NCI-H1694 (cell line): ENCODE measurements at regions not wholly inside any gene's neighbourhood (a gene's known extent, or its start where the extent isn't known, plus 50 kb on each side); places are given as distances from the start of the nearest gene placed in this dataset.

Experiments used
- DNase-seq: peaks from one replicate; lab custom pipeline; 2025; lab: John Stamatoyannopoulos, UW

- DNase-seq, result no peak
These were observed 66.1 kb upstream of the DTNA start for GRCh38 chr18:34643989-34644388.

GRCh38 chr18:34647251-34647650 is 62.8 kb upstream of the DTNA start:
- DNase-seq, result no peak

- DNase-seq, result no peak
These were observed 61.7 kb upstream of the DTNA start for GRCh38 chr18:34648269-34648985.

- no peak for DNase-seq
These were observed 61.0 kb upstream of the DTNA start for GRCh38 chr18:34649080-34649479.

GRCh38 chr18:34650121-34650545 is 60.0 kb upstream of the DTNA start:
- no peak for DNase-seq

GRCh38 chr18:34651586-34652369 is 58.3 kb upstream of the DTNA start:
- DNase-seq, result no peak

GRCh38 chr18:34655131-34655530 is 55.0 kb upstream of the DTNA start:
- DNase-seq, result no peak

GRCh38 chr18:34657860-34658500 is 52.1 kb upstream of the DTNA start:
- no peak for DNase-seq

- DNase-seq, result no peak
These were observed 50.2 kb upstream of the DTNA start for GRCh38 chr18:34659579-34660517.
